ENCODE measurements at regions not wholly inside any gene's neighbourhood (a gene's known extent, or its start where the extent isn't known, plus 50 kb on each side); places are given as distances from the start of the nearest gene placed in this dataset.

DNA sequence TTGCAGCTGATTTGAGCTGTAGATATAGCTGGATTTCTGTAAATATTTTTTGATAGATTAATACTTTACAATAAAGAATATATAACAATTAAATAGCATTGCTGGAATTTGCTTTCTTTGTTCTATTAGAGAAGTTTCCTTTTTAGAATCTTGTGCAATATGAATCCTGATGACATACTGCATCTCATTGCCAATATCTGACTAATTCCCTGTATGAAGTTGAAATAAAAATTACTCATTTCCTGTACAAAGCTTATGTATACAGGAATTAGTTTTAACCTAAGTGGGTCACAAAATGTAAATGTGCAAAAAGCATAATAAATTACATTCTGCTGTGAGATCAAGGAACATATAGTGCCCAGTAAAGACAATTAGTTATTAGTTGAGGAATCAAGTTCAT is 72.8 kb upstream of the TMEFF2 start:
- no peak for DNase-seq (ENCODE audit: low read depth)

DNA sequence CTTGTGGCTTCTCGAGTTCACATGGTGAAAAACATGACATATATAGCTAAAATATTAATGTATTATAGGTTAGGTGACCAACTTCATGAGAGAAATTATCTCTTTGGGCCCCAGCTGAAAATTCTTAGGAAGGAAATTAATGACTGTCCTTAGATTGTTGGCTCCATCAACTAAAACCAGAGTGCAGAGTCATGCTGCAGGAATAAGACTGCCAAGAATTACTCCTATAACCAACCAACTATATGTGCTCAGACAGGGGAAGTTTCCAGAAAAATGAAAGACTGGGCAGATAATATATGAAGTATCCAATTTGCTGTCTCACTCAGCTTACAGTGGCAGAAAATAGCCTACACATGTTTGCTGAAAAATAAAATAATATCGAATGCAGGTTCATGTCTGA is 71.0 kb upstream of the TMEFF2 start:
- DNase-seq (ENCODE audit: low read depth) = no peak

DNA sequence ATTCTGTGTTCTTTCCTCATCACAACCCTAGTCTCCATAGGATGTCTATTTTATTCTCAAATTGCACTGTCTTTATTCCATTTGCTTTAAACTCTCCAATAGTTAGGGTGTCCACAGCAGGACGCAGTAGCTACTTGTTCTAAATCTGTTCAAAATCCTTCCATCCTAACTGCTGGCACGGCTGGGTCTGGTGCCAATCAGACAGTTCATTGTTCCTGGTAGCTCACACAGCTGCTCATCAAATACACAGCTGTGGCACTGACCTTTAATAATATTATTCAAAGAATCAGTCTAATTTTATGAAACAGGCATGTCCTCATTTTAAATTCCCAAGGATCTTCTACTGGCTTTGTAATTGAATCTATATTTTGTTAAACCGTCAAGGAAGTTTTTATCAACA is 59.7 kb upstream of the TMEFF2 start:
- DNase-seq (ENCODE audit: low read depth) = no peak

DNA sequence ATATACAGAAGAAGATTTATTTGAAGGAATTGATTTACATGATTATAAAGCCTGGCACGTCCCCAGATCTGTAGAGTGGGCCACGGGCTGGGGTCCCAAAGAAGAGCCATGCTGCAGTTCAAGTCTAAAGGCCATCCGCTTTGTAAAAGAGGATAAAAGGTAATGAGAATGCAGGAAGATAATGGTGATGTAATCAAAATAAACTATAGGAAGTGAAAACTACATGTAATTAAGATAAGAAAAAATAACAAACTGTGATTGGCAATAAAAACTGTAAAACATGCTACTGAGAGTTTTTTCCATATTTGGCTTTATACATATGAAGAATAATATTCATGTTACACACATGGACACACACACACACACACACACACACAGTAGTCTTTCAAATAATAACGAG is 59.0 kb upstream of the TMEFF2 start:
- no peak for DNase-seq (ENCODE audit: low read depth)

DNA sequence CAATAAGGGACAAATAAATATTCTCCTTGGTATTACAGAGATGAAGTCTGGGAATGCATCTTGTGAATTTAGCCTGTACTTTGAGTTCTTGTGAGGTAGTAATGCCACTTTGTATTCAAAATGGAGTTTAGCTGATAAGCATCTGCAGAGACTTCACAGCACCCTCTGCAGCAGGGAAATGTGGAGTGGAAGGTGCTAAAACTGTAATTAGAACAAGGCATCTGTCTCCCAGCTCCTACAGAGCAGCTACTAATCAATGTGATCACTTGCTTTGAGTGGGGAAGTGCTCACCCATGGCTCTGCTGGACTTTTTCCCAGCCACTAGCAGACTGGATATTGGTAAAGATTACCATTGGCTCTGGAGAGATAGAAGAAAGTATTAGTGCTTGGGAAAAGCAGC is 56.2 kb upstream of the TMEFF2 start:
- DNase-seq (ENCODE audit: low read depth) = no peak

DNA sequence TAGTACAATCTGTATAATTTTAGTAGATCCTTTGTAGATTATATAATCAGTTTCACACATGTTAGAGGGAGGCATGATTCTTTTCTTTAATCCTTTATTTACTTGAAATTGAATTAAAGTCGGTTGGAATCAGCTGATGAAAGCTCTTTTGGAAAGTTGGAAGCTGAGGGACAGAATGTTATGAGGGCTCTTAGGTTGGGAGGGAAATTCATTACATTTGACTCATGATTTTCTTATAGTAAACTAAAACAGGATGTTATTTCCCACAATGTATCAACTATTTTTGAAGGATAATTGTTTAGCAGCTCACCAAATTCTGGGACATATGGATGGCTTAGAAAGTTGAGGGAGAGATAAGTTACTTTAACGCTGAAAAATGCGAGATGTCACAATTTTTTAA is 52.7 kb upstream of the TMEFF2 start:
- DNase-seq (ENCODE audit: low read depth) = no peak

DNA sequence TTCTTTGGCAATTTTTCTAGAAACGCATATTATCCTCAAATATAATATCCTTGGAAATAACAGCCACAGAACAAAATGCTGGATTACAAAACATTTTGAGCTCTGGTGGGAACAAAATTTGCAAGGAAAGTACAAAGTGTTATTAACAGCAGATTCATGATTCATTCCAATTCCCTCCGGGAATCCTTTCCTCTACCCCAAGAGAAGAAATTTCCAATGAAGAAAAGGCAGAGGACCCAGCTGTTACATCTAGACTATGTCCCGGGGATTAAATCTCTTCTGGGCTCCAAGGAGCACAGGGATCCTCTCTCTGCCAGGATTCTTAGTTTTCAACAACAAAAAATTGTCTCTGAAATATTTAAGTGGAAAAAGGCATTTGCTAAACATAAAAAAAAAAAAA is 51.6 kb upstream of the TMEFF2 start:
- DNase-seq (ENCODE audit: low read depth) = no peak

DNA sequence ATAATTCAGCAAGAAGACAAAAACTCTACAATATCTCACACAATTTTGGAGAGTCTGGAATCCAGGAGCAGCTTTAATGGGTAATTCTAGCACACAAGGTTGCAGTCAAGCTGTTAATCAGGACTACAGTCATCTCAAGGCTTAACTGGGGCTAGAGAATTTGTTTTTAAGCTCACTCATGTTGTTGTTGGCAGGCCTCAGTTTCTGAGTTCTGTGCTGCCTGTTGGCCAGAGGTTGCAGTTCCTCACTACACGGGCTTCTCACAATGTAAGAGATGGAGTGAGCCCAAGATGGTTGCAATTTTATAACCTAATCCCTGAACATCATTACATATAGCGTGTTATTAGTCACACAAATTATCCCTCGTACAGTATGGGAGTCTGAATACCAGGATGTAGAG is 50.6 kb upstream of the TMEFF2 start:
- DNase-seq (ENCODE audit: low read depth) = no peak

Data from activated T-cell treated with anti-CD3 and anti-CD28 coated beads for 24 hours (primary cell).